GM06990 (cell line): ENCODE measurements at regions not wholly inside any gene's neighbourhood (a gene's known extent, or its start where the extent isn't known, plus 50 kb on each side); places are given as distances from the start of the nearest gene placed in this dataset.
"Not testable (repeated sequence)": the region's sequence is repeated elsewhere in the genome, so short reads cannot be mapped to it uniquely, and the experiment has no call there.

Experiments used
- DNase-seq: peaks from one replicate; pipeline ENCODE4 v3.0.0-alpha.2; 2011; ENCODE audit not compliant: insufficient read length; ENCODE audit errors: extremely low read depth
- H3K27me3 ChIP-seq: replicated peaks from 2 replicates; pipeline ENCODE4 v1.6.0; 2011; ENCODE audit warnings: low read length; ENCODE audit not compliant: control insufficient read depth, insufficient read depth
- H3K36me3 ChIP-seq: 2 replicates; pipeline ENCODE4 v1.5.1; 2011; ENCODE audit warnings: low read length; ENCODE audit not compliant: control insufficient read depth, insufficient read depth
- H3K4me3 ChIP-seq: replicated peaks from 2 replicates; pipeline ENCODE4 v1.5.1; 2011; ENCODE audit warnings: low read depth, mild to moderate bottlenecking, control low read depth, low read length
- CTCF ChIP-seq: IDR thresholded peaks from 2 replicates; pipeline ENCODE4 v1.5.1; 2011; ENCODE audit warnings: low read length, control low read depth, mild to moderate bottlenecking, inconsistent platforms; ENCODE audit not compliant: insufficient read depth, poor library complexity, severe bottlenecking

GRCh38 chr2:39918886-39919285 lies 139.8 kb upstream of the THUMPD2 start:
- no peak overlapping the region for H3K4me3 ChIP-seq
- DNase-seq, result no peak
- H3K36me3 ChIP-seq, result no peaks in the 10 kb centered on the region
- H3K27me3 ChIP-seq, result no peaks in the 10 kb centered on the region
- TF ChIP-seq CTCF, result no peak

GRCh38 chr2:39917371-39917770 lies 138.3 kb upstream of the THUMPD2 start:
- not testable (repeated sequence) for H3K36me3 ChIP-seq, H3K27me3 ChIP-seq, DNase-seq, H3K4me3 ChIP-seq

- H3K36me3 ChIP-seq, result no peaks in the 10 kb centered on the region
- no peak for DNase-seq
- no peak for TF ChIP-seq CTCF
- no peak overlapping the region for H3K4me3 ChIP-seq
- no peaks in the 10 kb centered on the region for H3K27me3 ChIP-seq
Observed at GRCh38 chr2:39914949-39915348, 135.9 kb upstream of the THUMPD2 start.

- DNase-seq, result no peak
- no peaks in the 10 kb centered on the region for H3K27me3 ChIP-seq
- peak; percentile 71 for TF ChIP-seq CTCF
- no peak overlapping the region for H3K4me3 ChIP-seq
- H3K36me3 ChIP-seq, result no peaks in the 10 kb centered on the region
Observed at GRCh38 chr2:39913648-39914461, 134.8 kb upstream of the THUMPD2 start.

GRCh38 chr2:39902103-39902502 lies 123.0 kb upstream of the THUMPD2 start:
- TF ChIP-seq CTCF, result no peak
- no peaks in the 10 kb centered on the region; the same call in 1 of the 2 replicates for H3K27me3 ChIP-seq
- H3K36me3 ChIP-seq, result no peaks in the 10 kb centered on the region
- no peak for DNase-seq
- no peak overlapping the region for H3K4me3 ChIP-seq

GRCh38 chr2:39898934-39899333 lies 119.9 kb upstream of the THUMPD2 start:
- Histone ChIP-seq H3K27me3 (no peaks in the 10 kb centered on the region), H3K36me3 (no peaks in the 10 kb centered on the region), H3K4me3 (no peak overlapping the region)
- DNase-seq, result no peak
- no peak for TF ChIP-seq CTCF
